Memory B cell (primary cell): ENCODE measurements at regions not wholly inside any gene's neighbourhood (a gene's known extent, or its start where the extent isn't known, plus 50 kb on each side); places are given as distances from the start of the nearest gene placed in this dataset.

Experiments
- ATAC-seq: fragments of 150-1000 bp; cut with Tn5 transposase; 2 replicates; pipeline ENCODE4 v1.10.0; 2021; ENCODE audit warnings: low read depth, mild to moderate bottlenecking, moderate library complexity
- DNase-seq, 2 donors: peaks; one replicate each; pipeline ENCODE4 v3.0.0; 2022; ENCODE audit warnings: low spot score in 2 of 2
- H3K27ac Mint-ChIP-seq: one replicate; pipeline ENCODE4 v1.8.0; 2022; ENCODE audit warnings: mild to moderate bottlenecking, moderate library complexity, mixed read lengths
- H3K27me3 Mint-ChIP-seq: one replicate; pipeline ENCODE4 v1.8.0; 2022; ENCODE audit warnings: mixed read lengths
- H3K36me3 Mint-ChIP-seq: one replicate; pipeline ENCODE4 v1.8.0; 2022; ENCODE audit warnings: mild to moderate bottlenecking, mixed read lengths
- H3K4me1 Mint-ChIP-seq: one replicate; pipeline ENCODE4 v1.8.0; 2022; ENCODE audit warnings: mixed read lengths
- H3K4me3 Mint-ChIP-seq: one replicate; pipeline ENCODE4 v1.8.0; 2022; ENCODE audit warnings: mild to moderate bottlenecking, moderate library complexity, mixed read lengths
- H3K9me3 Mint-ChIP-seq: one replicate; pipeline ENCODE4 v1.8.0; 2022; ENCODE audit warnings: mixed read lengths

- H3K27me3 Mint-ChIP-seq, result peaks cover 2% of the 10 kb centered on the region
- DNase-seq, result no peak
- peaks cover 5% of the 10 kb centered on the region for H3K9me3 Mint-ChIP-seq
- no peak overlapping the region for H3K27ac Mint-ChIP-seq
- no peaks in the 10 kb centered on the region for H3K36me3 Mint-ChIP-seq
- ATAC-seq, result no peak
- H3K4me3 Mint-ChIP-seq, result no peak overlapping the region
- no peaks in the 10 kb centered on the region for H3K4me1 Mint-ChIP-seq
Observed at GRCh38 chr1:57794078-57794477, 370.2 kb upstream of the DAB1 start.

- no peaks in the 10 kb centered on the region for H3K27me3 Mint-ChIP-seq
- no peak overlapping the region for H3K27ac Mint-ChIP-seq
- no peaks in the 10 kb centered on the region for H3K4me1 Mint-ChIP-seq
- ATAC-seq (no peak), DNase-seq (no peak)
- no peaks in the 10 kb centered on the region for H3K36me3 Mint-ChIP-seq
- peaks cover 5% of the 10 kb centered on the region for H3K9me3 Mint-ChIP-seq
- H3K4me3 Mint-ChIP-seq, result no peak overlapping the region
Observed at GRCh38 chr1:57791497-57791896, 367.6 kb upstream of the DAB1 start.

GRCh38 chr1:57789936-57790335 lies 366.1 kb upstream of the DAB1 start:
- H3K27ac Mint-ChIP-seq, result no peak overlapping the region

GRCh38 chr1:57788313-57788712 lies 364.5 kb upstream of the DAB1 start:
- no peaks in the 10 kb centered on the region for H3K4me1 Mint-ChIP-seq
- no peak overlapping the region for H3K4me3 Mint-ChIP-seq
- H3K27me3 Mint-ChIP-seq, result peaks cover 2% of the 10 kb centered on the region
- no peak for ATAC-seq
- H3K36me3 Mint-ChIP-seq, result no peaks in the 10 kb centered on the region
- peaks cover 5% of the 10 kb centered on the region for H3K9me3 Mint-ChIP-seq
- no peak overlapping the region for H3K27ac Mint-ChIP-seq
- no peak for DNase-seq

More at GRCh38 chr1:57789936-57790335, 366.1 kb upstream of the DAB1 start:
- Mint-ChIP-seq H3K27me3 (no peaks in the 10 kb centered on the region), H3K9me3 (peaks cover 5% of the 10 kb centered on the region), H3K4me1 (no peaks in the 10 kb centered on the region), H3K36me3 (no peaks in the 10 kb centered on the region), H3K4me3 (no peak overlapping the region)
- DNase-seq (no peak), ATAC-seq (no peak)

GRCh38 chr1:57784356-57784755 lies 360.5 kb upstream of the DAB1 start:
- no peak overlapping the region for H3K4me3 Mint-ChIP-seq
- H3K9me3 Mint-ChIP-seq, result no peaks in the 10 kb centered on the region
- no peaks in the 10 kb centered on the region for H3K36me3 Mint-ChIP-seq
- no peaks in the 10 kb centered on the region for H3K4me1 Mint-ChIP-seq
- no peak for ATAC-seq
- DNase-seq, result no peak
- peaks cover 3% of the 10 kb centered on the region for H3K27me3 Mint-ChIP-seq
- H3K27ac Mint-ChIP-seq, result no peak overlapping the region

- Mint-ChIP-seq H3K4me1 (no peaks in the 10 kb centered on the region), H3K4me3 (no peak overlapping the region), H3K36me3 (no peaks in the 10 kb centered on the region), H3K9me3 (no peaks in the 10 kb centered on the region), H3K27ac (no peak overlapping the region), H3K27me3 (peaks cover 9% of the 10 kb centered on the region)
- DNase-seq, result no peak
- ATAC-seq, result no peak
Observed at GRCh38 chr1:57782357-57782756, 358.5 kb upstream of the DAB1 start.

- no peaks in the 10 kb centered on the region for H3K9me3 Mint-ChIP-seq
- DNase-seq (no peak), ATAC-seq (no peak)
- H3K4me1 Mint-ChIP-seq, result peaks cover 3% of the 10 kb centered on the region
- peaks cover under 1% of the 10 kb centered on the region for H3K27me3 Mint-ChIP-seq
- no peak overlapping the region for H3K27ac Mint-ChIP-seq
- H3K36me3 Mint-ChIP-seq, result no peaks in the 10 kb centered on the region
- H3K4me3 Mint-ChIP-seq, result no peak overlapping the region
Observed at GRCh38 chr1:57772580-57773195, 348.8 kb upstream of the DAB1 start.

GRCh38 chr1:57770772-57771171 lies 346.9 kb upstream of the DAB1 start:
- no peak overlapping the region for H3K27ac Mint-ChIP-seq
- no peak for ATAC-seq
- H3K4me1 Mint-ChIP-seq, result peaks cover 3% of the 10 kb centered on the region

GRCh38 chr1:57770236-57770635 lies 346.4 kb upstream of the DAB1 start:
- Mint-ChIP-seq H3K36me3 (no peaks in the 10 kb centered on the region), H3K27me3 (peaks cover 9% of the 10 kb centered on the region), H3K4me1 (peaks cover 3% of the 10 kb centered on the region), H3K4me3 (no peak overlapping the region), H3K9me3 (no peaks in the 10 kb centered on the region), H3K27ac (no peak overlapping the region)
- DNase-seq (no peak), ATAC-seq (no peak)

More at GRCh38 chr1:57770772-57771171, 346.9 kb upstream of the DAB1 start:
- peaks cover 9% of the 10 kb centered on the region for H3K27me3 Mint-ChIP-seq
- H3K4me3 Mint-ChIP-seq, result no peak overlapping the region
- no peaks in the 10 kb centered on the region for H3K36me3 Mint-ChIP-seq
- DNase-seq, result peak in 1 of 2 donors; percentile 0
- H3K9me3 Mint-ChIP-seq, result no peaks in the 10 kb centered on the region

- Mint-ChIP-seq H3K4me3 (no peak overlapping the region), H3K27ac (no peak overlapping the region), H3K36me3 (no peaks in the 10 kb centered on the region), H3K4me1 (no peaks in the 10 kb centered on the region), H3K9me3 (peaks cover 2% of the 10 kb centered on the region), H3K27me3 (peaks cover 8% of the 10 kb centered on the region)
- no peak for ATAC-seq
- no peak for DNase-seq
Observed at GRCh38 chr1:57761628-57762027, 337.8 kb upstream of the DAB1 start.

- no peaks in the 10 kb centered on the region for H3K9me3 Mint-ChIP-seq
- ATAC-seq, result no peak
- no peak for DNase-seq
- H3K36me3 Mint-ChIP-seq, result no peaks in the 10 kb centered on the region
- H3K27ac Mint-ChIP-seq, result no peak overlapping the region
- peaks cover 7% of the 10 kb centered on the region for H3K27me3 Mint-ChIP-seq
- H3K4me1 Mint-ChIP-seq, result no peaks in the 10 kb centered on the region
- no peak overlapping the region for H3K4me3 Mint-ChIP-seq
Observed at GRCh38 chr1:57752843-57753242, 329.0 kb upstream of the DAB1 start.

GRCh38 chr1:57748719-57749118 lies 324.9 kb upstream of the DAB1 start:
- Mint-ChIP-seq H3K36me3 (no peaks in the 10 kb centered on the region), H3K27me3 (peaks cover 10% of the 10 kb centered on the region), H3K4me1 (no peaks in the 10 kb centered on the region), H3K4me3 (no peak overlapping the region), H3K9me3 (no peaks in the 10 kb centered on the region), H3K27ac (no peak overlapping the region)
- DNase-seq, result no peak
- no peak for ATAC-seq

- H3K4me1 Mint-ChIP-seq, result no peaks in the 10 kb centered on the region
- no peak overlapping the region for H3K27ac Mint-ChIP-seq
- no peaks in the 10 kb centered on the region for H3K36me3 Mint-ChIP-seq
- no peaks in the 10 kb centered on the region for H3K9me3 Mint-ChIP-seq
- peaks cover 10% of the 10 kb centered on the region for H3K27me3 Mint-ChIP-seq
- no peak overlapping the region for H3K4me3 Mint-ChIP-seq
- DNase-seq (no peak), ATAC-seq (no peak)
Observed at GRCh38 chr1:57747818-57748217, 324.0 kb upstream of the DAB1 start.

GRCh38 chr1:57741521-57741920 lies 317.7 kb upstream of the DAB1 start:
- Mint-ChIP-seq H3K36me3 (no peaks in the 10 kb centered on the region), H3K9me3 (no peaks in the 10 kb centered on the region), H3K27ac (no peak overlapping the region), H3K4me3 (no peak overlapping the region), H3K4me1 (no peaks in the 10 kb centered on the region), H3K27me3 (peaks cover 2% of the 10 kb centered on the region)
- ATAC-seq (no peak), DNase-seq (no peak)

GRCh38 chr1:57736940-57737339 lies 313.1 kb upstream of the DAB1 start:
- H3K27me3 Mint-ChIP-seq, result peaks cover 2% of the 10 kb centered on the region
- no peak overlapping the region for H3K27ac Mint-ChIP-seq
- no peak overlapping the region for H3K4me3 Mint-ChIP-seq
- H3K9me3 Mint-ChIP-seq, result no peaks in the 10 kb centered on the region
- ATAC-seq (no peak), DNase-seq (no peak)
- no peaks in the 10 kb centered on the region for H3K4me1 Mint-ChIP-seq
- H3K36me3 Mint-ChIP-seq, result no peaks in the 10 kb centered on the region
